Keratinocyte (primary cell): ENCODE measurements at regions not wholly inside any gene's neighbourhood (a gene's known extent, or its start where the extent isn't known, plus 50 kb on each side); places are given as distances from the start of the nearest gene placed in this dataset.

Experiments used
- DNase-seq: peaks from one replicate; pipeline ENCODE4 v3.0.0-alpha.2; 2011; ENCODE audit warnings: low read depth, missing footprints, low spot score
- FAIRE-seq: peaks from 2 replicates; lab custom pipeline; 2011; peaks lifted over from hg19 to GRCh38; lab: Jason Lieb, UNC
- H2AFZ ChIP-seq: 2 replicates; pipeline ENCODE4 v1.6.0; 2012; ENCODE audit warnings: low read length, control low read depth, inconsistent platforms; ENCODE audit not compliant: control insufficient read depth
- H3K27ac ChIP-seq: 2 replicates; pipeline ENCODE4 v1.5.1; 2011; ENCODE audit warnings: low read length; ENCODE audit not compliant: control insufficient read depth, insufficient read depth
- H3K27me3 ChIP-seq: 3 replicates; pipeline ENCODE4 v1.6.0; 2011; ENCODE audit warnings: low read length; ENCODE audit not compliant: control insufficient read depth, insufficient read depth; ENCODE audit errors: extremely low read depth
- H3K36me3 ChIP-seq, 2 experiments: 2 replicates in 1 of 2; 3 replicates in 1 of 2; pipeline ENCODE4 v1.5.1; 2011; ENCODE audit warnings: low read length in 2 of 2, mild to moderate bottlenecking in 1 of 2; ENCODE audit not compliant: control insufficient read depth in 2 of 2, insufficient read depth in 2 of 2; ENCODE audit errors: extremely low read depth in 1 of 2
- H3K4me1 ChIP-seq: 3 replicates; pipeline ENCODE4 v1.5.1; 2011; ENCODE audit warnings: low read length; ENCODE audit not compliant: control insufficient read depth, insufficient read depth; ENCODE audit errors: extremely low read depth
- H3K4me2 ChIP-seq: 3 replicates; pipeline ENCODE4 v1.6.0; 2011; ENCODE audit warnings: low read depth, low read length; ENCODE audit not compliant: control insufficient read depth, insufficient read depth; ENCODE audit errors: extremely low read depth
- H3K4me3 ChIP-seq, 3 experiments: fragments of 200-600 bp in 1 of 3; sonication (generic) in 1 of 3; 2 replicates in 2 of 3; 3 replicates in 1 of 3; pipeline ENCODE4 v1.5.1; 2011 to 2016; ENCODE audit warnings: low read length in 3 of 3, mild to moderate bottlenecking in 3 of 3, control low read depth in 2 of 3, inconsistent platforms in 1 of 3, low read depth in 1 of 3, mixed read lengths in 1 of 3, mixed run types in 1 of 3, moderate library complexity in 1 of 3; ENCODE audit not compliant: control insufficient read depth in 2 of 3, insufficient read depth in 2 of 3; ENCODE audit errors: extremely low read depth in 1 of 3
- H3K79me2 ChIP-seq: 2 replicates; pipeline ENCODE4 v1.6.0; 2012; ENCODE audit warnings: low read length; ENCODE audit not compliant: control insufficient read depth, insufficient read depth
- H3K9ac ChIP-seq: 3 replicates; pipeline ENCODE4 v1.6.0; 2011; ENCODE audit warnings: low read length; ENCODE audit not compliant: control insufficient read depth, insufficient read depth; ENCODE audit errors: extremely low read depth
- H3K9me1 ChIP-seq: 3 replicates; pipeline ENCODE4 v1.6.0; 2011; ENCODE audit warnings: low read length; ENCODE audit not compliant: control insufficient read depth, insufficient read depth; ENCODE audit errors: extremely low read depth
- H3K9me3 ChIP-seq: 2 replicates; pipeline ENCODE4 v1.5.1; 2012; ENCODE audit warnings: low read depth, low read length; ENCODE audit not compliant: control insufficient read depth
- H4K20me1 ChIP-seq: 3 replicates; pipeline ENCODE4 v1.6.0; 2011; ENCODE audit warnings: low read length; ENCODE audit not compliant: control insufficient read depth, insufficient read depth; ENCODE audit errors: extremely low read depth
- CTCF ChIP-seq, 3 experiments: IDR thresholded peaks in 1 of 3; conservative IDR thresholded peaks in 1 of 3; optimal IDR thresholded peaks in 1 of 3; 2 replicates in 2 of 3; 3 replicates in 1 of 3; pipeline versions ENCODE3 to v1.5.1; 2011; ENCODE audit warnings: low read length in 3 of 3, mild to moderate bottlenecking in 3 of 3, moderate library complexity in 2 of 3, control low read depth in 1 of 3, inconsistent platforms in 1 of 3; ENCODE audit not compliant: insufficient read depth in 2 of 3; ENCODE audit errors: extremely low read depth in 1 of 3
- EZH2 ChIP-seq: IDR thresholded peaks from one replicate; pipeline ENCODE4 v1.6.1; 2012; ENCODE audit warnings: inconsistent platforms, mild to moderate bottlenecking, low read length, moderate library complexity
- dilution Hi-C: fragments of 300-500 bp; cut with MboI; formaldehyde crosslinking; loops from one replicate; pipeline ENCODE4 v1.7.0; 2020; ENCODE audit warnings: low sequenced_read_pairs; ENCODE audit not compliant: extremely low pct_ligation_motif_present

- dilution Hi-C loops = no loop called here
- H3K27me3 ChIP-seq = no peaks in the 10 kb centered on the region
- DNase-seq (no peak), FAIRE-seq (no peak)
- H3K79me2 ChIP-seq = no peaks in the 10 kb centered on the region
- TF ChIP-seq EZH2 (no peak), CTCF (optimal IDR thresholded peaks at IDR 0.05 in 1 of 3, IDR thresholded peaks at IDR 0.05 in 1 of 3, conservative IDR thresholded peaks at IDR 0.05 in 1 of 3; ENCODE audit: extremely low read depth in 1 of 3, insufficient read depth in 2 of 3, low read length in 3 of 3) (no peak)
- H3K9me3 ChIP-seq = peaks cover 2% of the 10 kb centered on the region
- no peak overlapping the region for H3K4me3 ChIP-seq
- H3K36me3 ChIP-seq = no peaks in the 10 kb centered on the region
- H3K9ac ChIP-seq = no peak overlapping the region
- H3K27ac ChIP-seq = no peak overlapping the region
- no peak overlapping the region for H3K4me2 ChIP-seq
- no peak overlapping the region for H2AFZ ChIP-seq
- no peaks in the 10 kb centered on the region for H4K20me1 ChIP-seq
- no peaks in the 10 kb centered on the region for H3K4me1 ChIP-seq
- H3K9me1 ChIP-seq = no peaks in the 10 kb centered on the region
These were observed 790.2 kb downstream of the TBC1D22A start for GRCh38 chr22:47552541-47553205.

GRCh38 chr22:47552024-47552423 lies 789.6 kb downstream of the TBC1D22A start:
- Histone ChIP-seq H3K36me3 (no peaks in the 10 kb centered on the region), H3K4me3 (no peak overlapping the region), H3K9me3 (peaks cover 2% of the 10 kb centered on the region), H3K79me2 (no peaks in the 10 kb centered on the region), H4K20me1 (no peaks in the 10 kb centered on the region), H3K4me1 (no peaks in the 10 kb centered on the region), H2AFZ (no peak overlapping the region), H3K27me3 (no peaks in the 10 kb centered on the region), H3K27ac (no peak overlapping the region), H3K9me1 (no peaks in the 10 kb centered on the region), H3K9ac (no peak overlapping the region), H3K4me2 (no peak overlapping the region)
- TF ChIP-seq CTCF (optimal IDR thresholded peaks at IDR 0.05 in 1 of 3, IDR thresholded peaks at IDR 0.05 in 1 of 3, conservative IDR thresholded peaks at IDR 0.05 in 1 of 3; ENCODE audit: extremely low read depth in 1 of 3, insufficient read depth in 2 of 3, low read length in 3 of 3) = no peak
- TF ChIP-seq EZH2 = no peak
- dilution Hi-C loops = no loop called here
- FAIRE-seq = no peak
- no peak for DNase-seq
